AG10803 (cell line): ENCODE measurements at regions not wholly inside any gene's neighbourhood (a gene's known extent, or its start where the extent isn't known, plus 50 kb on each side); places are given as distances from the start of the nearest gene placed in this dataset.
"Not testable (repeated sequence)": the region's sequence is repeated elsewhere in the genome, so short reads cannot be mapped to it uniquely, and the experiment has no call there.

Experiments
- DNase-seq: peaks from one replicate; pipeline ENCODE4 v3.0.0; 2010; ENCODE audit warnings: low read depth
- H3K4me3 ChIP-seq: 2 replicates; pipeline ENCODE4 v1.5.1; 2011; ENCODE audit warnings: mild to moderate bottlenecking, low read length, control low read depth
- TF ChIP-seq, protein P1 (sequence below): conservative IDR thresholded peaks from 2 replicates; pipeline ENCODE4 v1.5.1; 2011; ENCODE audit warnings: mild to moderate bottlenecking, low read length, control low read depth, inconsistent platforms

- TF ChIP-seq, protein P1, sequence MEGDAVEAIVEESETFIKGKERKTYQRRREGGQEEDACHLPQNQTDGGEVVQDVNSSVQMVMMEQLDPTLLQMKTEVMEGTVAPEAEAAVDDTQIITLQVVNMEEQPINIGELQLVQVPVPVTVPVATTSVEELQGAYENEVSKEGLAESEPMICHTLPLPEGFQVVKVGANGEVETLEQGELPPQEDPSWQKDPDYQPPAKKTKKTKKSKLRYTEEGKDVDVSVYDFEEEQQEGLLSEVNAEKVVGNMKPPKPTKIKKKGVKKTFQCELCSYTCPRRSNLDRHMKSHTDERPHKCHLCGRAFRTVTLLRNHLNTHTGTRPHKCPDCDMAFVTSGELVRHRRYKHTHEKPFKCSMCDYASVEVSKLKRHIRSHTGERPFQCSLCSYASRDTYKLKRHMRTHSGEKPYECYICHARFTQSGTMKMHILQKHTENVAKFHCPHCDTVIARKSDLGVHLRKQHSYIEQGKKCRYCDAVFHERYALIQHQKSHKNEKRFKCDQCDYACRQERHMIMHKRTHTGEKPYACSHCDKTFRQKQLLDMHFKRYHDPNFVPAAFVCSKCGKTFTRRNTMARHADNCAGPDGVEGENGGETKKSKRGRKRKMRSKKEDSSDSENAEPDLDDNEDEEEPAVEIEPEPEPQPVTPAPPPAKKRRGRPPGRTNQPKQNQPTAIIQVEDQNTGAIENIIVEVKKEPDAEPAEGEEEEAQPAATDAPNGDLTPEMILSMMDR, result no peak
- DNase-seq, result no peak
- no peak overlapping the region for H3K4me3 ChIP-seq
Measured at GRCh38 chr7:94706996-94707740, 51.2 kb upstream of the SGCE start.

DNA sequence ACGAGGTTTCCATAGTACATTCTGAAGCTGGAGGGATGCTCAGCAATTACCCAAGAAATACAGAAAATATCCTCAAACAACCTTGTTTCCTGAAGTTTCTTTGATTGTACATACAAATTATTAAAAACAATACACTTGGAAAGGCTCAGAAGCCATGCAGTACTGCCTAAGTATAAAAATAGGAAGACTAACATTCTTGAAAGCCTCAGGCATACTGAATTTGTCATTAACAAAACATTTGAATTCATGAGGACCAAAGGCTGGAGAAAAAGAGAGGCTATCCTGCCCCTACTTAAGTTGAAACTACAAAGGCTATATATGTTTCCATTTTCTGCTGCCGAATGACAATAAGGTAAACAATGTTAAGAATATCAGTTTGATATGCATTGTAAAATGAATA, 54.3 kb upstream of the SGCE start:
- TF ChIP-seq, protein P1, result no peak
- H3K4me3 ChIP-seq, result no peak overlapping the region
- no peak for DNase-seq

DNA sequence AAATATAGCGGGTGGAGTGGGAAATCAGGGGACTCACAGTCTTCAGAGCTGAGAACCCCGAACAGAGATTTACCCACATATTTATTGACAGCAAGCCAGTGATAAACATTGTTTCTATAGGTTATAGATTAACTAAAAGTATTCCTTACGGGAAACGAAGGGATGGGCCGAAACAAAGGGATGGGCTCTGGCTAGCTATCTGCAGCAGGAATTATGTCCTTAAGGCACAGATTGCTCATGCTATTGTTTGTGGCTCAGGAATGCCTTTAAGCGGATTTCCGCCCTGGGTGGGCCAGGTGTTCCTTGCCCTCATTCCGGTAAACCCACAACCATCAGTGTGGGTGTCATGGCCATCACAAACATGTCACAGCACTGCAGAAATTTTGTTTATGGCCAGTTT, 66.4 kb upstream of the SGCE start:
- not testable (repeated sequence) for H3K4me3 ChIP-seq, DNase-seq

- not testable (repeated sequence) for DNase-seq, H3K4me3 ChIP-seq
Measured at GRCh38 chr7:94728893-94729292, 73.0 kb upstream of the SGCE start.

DNA sequence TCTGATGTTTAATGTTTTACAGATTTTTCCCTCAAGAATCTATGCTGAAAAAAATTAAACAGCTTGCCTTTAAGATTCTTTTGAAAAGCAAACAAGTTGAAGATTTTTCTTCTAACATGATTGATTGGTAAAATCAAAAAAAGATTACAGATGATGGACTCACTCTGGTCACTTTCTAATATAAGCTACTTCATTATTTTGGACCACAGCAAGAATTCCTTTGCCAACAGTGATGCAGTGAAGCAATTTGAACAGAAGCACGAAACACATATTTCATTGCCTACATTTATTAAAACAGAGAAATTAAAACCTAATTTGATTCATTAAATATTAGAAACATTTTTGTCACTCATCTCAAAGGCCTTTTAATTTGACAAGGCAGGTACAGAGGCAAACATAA, 82.1 kb upstream of the SGCE start:
- TF ChIP-seq, protein P1, result no peak
- DNase-seq, result no peak
- H3K4me3 ChIP-seq, result no peak overlapping the region

DNA sequence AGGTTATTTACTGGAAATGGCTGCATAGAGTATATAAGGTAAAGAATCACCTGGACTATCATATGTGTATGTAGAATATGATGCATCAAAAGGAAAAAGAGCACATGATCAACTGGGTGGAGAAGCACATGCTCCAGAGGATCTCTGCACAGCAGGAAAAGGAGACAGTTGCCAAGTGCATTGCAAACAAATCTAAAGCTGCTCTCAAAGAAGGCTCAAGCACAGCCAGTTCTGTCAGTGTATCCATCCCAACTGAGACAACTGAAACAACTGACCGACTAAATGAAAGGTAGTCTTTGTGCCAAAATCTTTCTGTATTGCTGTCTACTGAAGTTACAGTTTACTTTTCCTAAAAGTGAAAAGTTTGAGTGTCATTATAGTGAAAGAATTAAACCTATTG, 83.2 kb upstream of the SGCE start:
- TF ChIP-seq, protein P1, result no peak
- DNase-seq, result no peak

DNA sequence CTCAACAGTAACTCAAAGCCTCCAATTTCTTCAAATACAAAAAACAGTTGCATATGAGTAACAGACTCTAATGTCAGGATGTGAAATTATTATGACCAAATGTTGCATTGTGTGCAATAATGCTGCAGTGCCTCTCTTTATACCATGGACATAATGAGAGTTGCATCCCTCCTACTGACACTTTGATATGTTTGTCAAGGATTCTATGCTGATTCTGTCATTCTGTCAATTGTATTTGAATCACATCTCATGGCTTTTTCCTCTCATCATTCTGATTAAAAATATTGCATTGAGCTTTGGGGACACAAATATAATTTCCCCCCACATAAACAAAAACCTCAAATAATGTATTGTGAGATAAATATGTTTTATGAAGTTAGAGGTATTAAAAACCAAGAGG, 84.6 kb upstream of the SGCE start:
- no peak overlapping the region for H3K4me3 ChIP-seq
- TF ChIP-seq, protein P1, result no peak
- no peak for DNase-seq

More for the DNA sequence above, 83.2 kb upstream of the SGCE start:
- no peak overlapping the region for H3K4me3 ChIP-seq

DNA sequence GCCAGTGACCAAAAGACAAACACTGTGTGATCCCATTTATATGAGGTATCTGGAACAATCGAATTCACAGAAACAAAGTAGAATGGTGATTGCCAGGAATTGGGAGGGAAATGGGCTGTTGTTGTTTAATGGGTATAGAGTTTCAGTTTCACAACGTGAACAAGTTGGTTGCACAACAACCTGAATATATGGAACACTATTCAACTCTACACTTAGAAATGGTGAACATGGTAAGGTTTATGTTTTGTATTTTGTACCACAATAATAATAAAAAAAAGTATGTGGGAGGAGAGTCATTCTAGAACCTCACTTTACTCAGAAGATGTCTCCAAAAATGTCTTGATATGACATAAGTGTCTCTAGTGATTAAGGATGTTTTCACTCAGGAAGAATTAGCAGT, 85.2 kb upstream of the SGCE start:
- no peak overlapping the region for H3K4me3 ChIP-seq
- no peak for DNase-seq
- TF ChIP-seq, protein P1, result no peak
